KMS-11 (cell line): ENCODE measurements at regions not wholly inside any gene's neighbourhood (a gene's known extent, or its start where the extent isn't known, plus 50 kb on each side); places are given as distances from the start of the nearest gene placed in this dataset.

Experiments used
- H2AFZ ChIP-seq: fragments of 200-600 bp; sonication (generic); 2 replicates; pipeline ENCODE4 v1.6.1; 2016; ENCODE audit warnings: antibody characterized with exemption, mixed run types, low read depth
- H3K27ac ChIP-seq: fragments of 200-600 bp; sonication (generic); 2 replicates; pipeline ENCODE4 v1.6.1; 2016; ENCODE audit warnings: mild to moderate bottlenecking, mixed run types
- H3K27me3 ChIP-seq: fragments of 200-600 bp; sonication (generic); 2 replicates; pipeline ENCODE4 v1.6.1; 2017; ENCODE audit warnings: mild to moderate bottlenecking, low read depth, mixed run types, moderate library complexity; ENCODE audit not compliant: insufficient read depth
- H3K36me3 ChIP-seq: fragments of 200-600 bp; sonication (generic); 2 replicates; pipeline ENCODE4 v1.6.1; 2017; ENCODE audit warnings: mild to moderate bottlenecking, mixed run types; ENCODE audit not compliant: insufficient read depth
- H3K4me1 ChIP-seq: fragments of 200-600 bp; sonication (generic); 2 replicates; pipeline ENCODE4 v1.6.1; 2016; ENCODE audit warnings: mild to moderate bottlenecking, low read depth, mixed run types; ENCODE audit not compliant: poor library complexity, severe bottlenecking
- H3K4me2 ChIP-seq: fragments of 200-600 bp; sonication (generic); 2 replicates; pipeline ENCODE4 v1.7.0; 2016; ENCODE audit warnings: mild to moderate bottlenecking, mixed run types
- H3K4me3 ChIP-seq: fragments of 200-600 bp; sonication (generic); IDR thresholded peaks from 2 replicates; pipeline ENCODE4 v1.6.1; 2017; ENCODE audit warnings: low read depth, low read length, mixed read lengths; ENCODE audit not compliant: insufficient read depth
- H3K79me2 ChIP-seq: fragments of 200-600 bp; sonication (generic); 2 replicates; pipeline ENCODE4 v1.6.1; 2016; ENCODE audit warnings: low read depth, mixed run types; ENCODE audit not compliant: insufficient read depth
- H3K9ac ChIP-seq: fragments of 200-600 bp; sonication (generic); 2 replicates; pipeline ENCODE4 v1.6.1; 2016; ENCODE audit warnings: mild to moderate bottlenecking, mixed run types
- H4K20me1 ChIP-seq: fragments of 200-600 bp; sonication (generic); 2 replicates; pipeline ENCODE4 v1.6.1; 2016; ENCODE audit warnings: mild to moderate bottlenecking, mixed run types; ENCODE audit not compliant: insufficient read depth
- TF ChIP-seq, protein P1 (sequence below): fragments of 200-600 bp; sonication (generic); conservative IDR thresholded peaks from 2 replicates; pipeline ENCODE4 v1.6.1; 2017; ENCODE audit warnings: low read depth, mild to moderate bottlenecking, antibody characterized with exemption, low read length, moderate library complexity, mixed read lengths

DNA sequence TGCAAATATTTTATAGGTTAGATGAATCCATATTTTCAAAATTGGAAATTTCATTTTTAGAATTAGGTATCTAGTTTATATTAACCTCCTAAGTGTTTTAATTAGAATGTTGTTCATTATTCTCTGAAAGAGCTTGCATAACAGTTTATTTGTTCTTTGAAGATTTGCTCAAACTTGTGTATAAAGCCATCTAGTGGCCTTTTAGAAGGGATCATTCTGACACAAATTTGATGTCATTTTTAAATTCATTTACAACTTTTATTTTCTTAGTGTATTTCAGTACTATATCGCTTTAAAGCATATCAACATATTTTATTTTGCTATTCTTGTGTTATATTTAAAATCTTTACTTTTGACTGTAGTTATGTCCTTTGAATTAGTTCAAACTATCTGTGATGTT, 527.0 kb upstream of the NRG3 start:
- TF ChIP-seq, protein P1, sequence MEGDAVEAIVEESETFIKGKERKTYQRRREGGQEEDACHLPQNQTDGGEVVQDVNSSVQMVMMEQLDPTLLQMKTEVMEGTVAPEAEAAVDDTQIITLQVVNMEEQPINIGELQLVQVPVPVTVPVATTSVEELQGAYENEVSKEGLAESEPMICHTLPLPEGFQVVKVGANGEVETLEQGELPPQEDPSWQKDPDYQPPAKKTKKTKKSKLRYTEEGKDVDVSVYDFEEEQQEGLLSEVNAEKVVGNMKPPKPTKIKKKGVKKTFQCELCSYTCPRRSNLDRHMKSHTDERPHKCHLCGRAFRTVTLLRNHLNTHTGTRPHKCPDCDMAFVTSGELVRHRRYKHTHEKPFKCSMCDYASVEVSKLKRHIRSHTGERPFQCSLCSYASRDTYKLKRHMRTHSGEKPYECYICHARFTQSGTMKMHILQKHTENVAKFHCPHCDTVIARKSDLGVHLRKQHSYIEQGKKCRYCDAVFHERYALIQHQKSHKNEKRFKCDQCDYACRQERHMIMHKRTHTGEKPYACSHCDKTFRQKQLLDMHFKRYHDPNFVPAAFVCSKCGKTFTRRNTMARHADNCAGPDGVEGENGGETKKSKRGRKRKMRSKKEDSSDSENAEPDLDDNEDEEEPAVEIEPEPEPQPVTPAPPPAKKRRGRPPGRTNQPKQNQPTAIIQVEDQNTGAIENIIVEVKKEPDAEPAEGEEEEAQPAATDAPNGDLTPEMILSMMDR: no peak
- no peaks in the 10 kb centered on the region for H3K27me3 ChIP-seq

DNA sequence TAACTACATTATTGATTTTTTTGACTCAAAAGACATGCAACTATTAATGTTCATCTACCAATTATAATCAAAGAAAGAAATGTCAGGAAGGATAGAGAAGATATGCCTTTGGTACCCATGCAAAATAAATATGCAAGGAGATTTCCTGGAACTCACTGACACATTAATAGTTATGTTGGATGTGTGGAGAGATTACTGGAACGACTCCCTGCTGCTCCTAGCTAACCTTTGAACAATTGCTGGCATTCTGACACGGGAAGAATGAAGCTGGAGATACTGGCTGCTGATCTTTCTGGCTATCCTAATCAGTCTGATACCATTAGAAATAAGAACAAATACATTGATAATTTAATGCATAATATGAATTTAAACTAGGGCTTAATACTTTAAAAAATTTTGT, 507.9 kb upstream of the NRG3 start:
- H3K36me3 ChIP-seq: no peaks in the 10 kb centered on the region
- no peak overlapping the region for H3K27ac ChIP-seq
- H3K4me2 ChIP-seq: no peak overlapping the region
- no peak overlapping the region for H3K9ac ChIP-seq
- TF ChIP-seq, protein P1: no peak
- no peaks in the 10 kb centered on the region for H3K79me2 ChIP-seq
- no peaks in the 10 kb centered on the region for H4K20me1 ChIP-seq
- H2AFZ ChIP-seq: no peak overlapping the region
- no peaks in the 10 kb centered on the region for H3K4me1 ChIP-seq
- no peaks in the 10 kb centered on the region for H3K27me3 ChIP-seq
- no peak overlapping the region for H3K4me3 ChIP-seq

More for the DNA sequence above, 527.0 kb upstream of the NRG3 start:
- Histone ChIP-seq H2AFZ (no peak overlapping the region), H3K36me3 (no peaks in the 10 kb centered on the region), H3K27ac (no peak overlapping the region), H4K20me1 (no peaks in the 10 kb centered on the region), H3K4me2 (no peak overlapping the region), H3K4me1 (no peaks in the 10 kb centered on the region), H3K9ac (no peak overlapping the region), H3K4me3 (no peak overlapping the region), H3K79me2 (no peaks in the 10 kb centered on the region)

DNA sequence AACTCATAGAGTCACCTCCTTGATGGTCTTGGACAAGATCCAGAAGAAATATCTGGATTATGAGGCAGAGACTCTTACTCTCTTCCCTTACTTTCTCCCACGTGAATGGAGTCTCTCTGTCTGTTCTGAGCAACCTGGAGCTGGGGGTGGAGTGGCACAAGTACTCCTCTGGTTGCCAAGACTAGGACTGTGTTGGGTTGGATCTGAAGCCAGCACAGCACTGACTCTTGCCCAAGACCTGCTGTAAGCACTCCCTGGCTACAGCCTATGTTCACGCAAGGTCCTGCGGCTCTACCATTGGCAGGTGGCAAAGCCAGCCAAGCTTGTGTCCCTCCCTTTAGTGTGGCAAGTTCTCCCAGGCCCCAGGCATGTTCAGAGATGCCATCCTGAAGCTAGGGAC, 488.2 kb upstream of the NRG3 start:
- Histone ChIP-seq H4K20me1 (no peaks in the 10 kb centered on the region), H3K27me3 (no peaks in the 10 kb centered on the region), H3K4me2 (no peak overlapping the region), H3K4me3 (no peak overlapping the region), H3K9ac (no peak overlapping the region), H3K4me1 (no peaks in the 10 kb centered on the region), H3K79me2 (no peaks in the 10 kb centered on the region), H3K27ac (no peak overlapping the region), H2AFZ (no peak overlapping the region), H3K36me3 (no peaks in the 10 kb centered on the region)
- TF ChIP-seq, protein P1: no peak

DNA sequence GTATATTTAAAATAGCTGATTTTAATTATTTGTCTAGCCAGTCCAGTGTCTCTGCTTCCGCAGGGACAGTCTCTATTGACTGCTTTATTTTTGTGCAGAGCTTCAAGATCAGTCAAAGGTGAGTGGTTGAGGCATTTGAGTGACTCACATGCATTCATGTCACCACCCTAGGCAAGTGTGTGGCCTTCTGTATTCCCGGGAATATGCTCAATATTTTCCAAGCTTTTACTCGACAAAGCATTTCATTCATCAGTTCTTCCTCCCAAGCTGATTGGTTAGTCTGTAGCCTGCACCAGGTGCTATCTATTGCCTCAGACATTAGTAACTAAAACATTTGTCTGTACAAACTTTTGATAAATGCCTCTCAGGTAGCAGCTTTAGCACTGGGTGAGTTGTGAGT, 471.5 kb upstream of the NRG3 start:
- H3K79me2 ChIP-seq: no peaks in the 10 kb centered on the region
- H3K36me3 ChIP-seq: no peaks in the 10 kb centered on the region
- TF ChIP-seq, protein P1: no peak
- H2AFZ ChIP-seq: no peak overlapping the region
- H3K4me1 ChIP-seq: no peaks in the 10 kb centered on the region
- no peaks in the 10 kb centered on the region for H4K20me1 ChIP-seq
- no peak overlapping the region for H3K27ac ChIP-seq
- no peaks in the 10 kb centered on the region for H3K27me3 ChIP-seq
- no peak overlapping the region for H3K9ac ChIP-seq
- H3K4me2 ChIP-seq: no peak overlapping the region
- H3K4me3 ChIP-seq: no peak overlapping the region
